ENCODE measurements at regions not wholly inside any gene's neighbourhood (a gene's known extent, or its start where the extent isn't known, plus 50 kb on each side); places are given as distances from the start of the nearest gene placed in this dataset.

DNA sequence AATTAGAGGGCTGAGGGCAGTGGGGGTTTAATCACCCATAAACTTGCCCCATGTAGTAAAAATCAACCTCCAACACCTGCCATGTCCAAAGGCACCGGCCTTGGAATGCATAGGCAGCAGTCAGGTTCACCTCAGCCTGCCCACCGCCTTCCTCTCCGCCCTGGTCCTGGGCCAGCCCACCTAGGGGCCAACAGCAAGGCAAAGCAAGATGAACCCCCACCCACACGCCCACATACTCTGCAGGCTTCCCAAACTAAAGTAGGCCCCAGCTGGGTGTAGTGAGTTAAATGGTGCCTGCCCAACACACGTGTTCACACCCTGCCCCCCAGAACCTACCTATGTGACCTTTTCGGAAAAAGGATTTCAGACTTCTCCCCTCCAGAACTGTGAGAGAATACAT is 92.9 kb upstream of the RAI14 start:
- no peak for DNase-seq

- no peak for DNase-seq
Measured at GRCh38 chr5:34563931-34564709, 92.0 kb upstream of the RAI14 start.

- no peak for DNase-seq
Measured at GRCh38 chr5:34564710-34565235, 91.4 kb upstream of the RAI14 start.

DNA sequence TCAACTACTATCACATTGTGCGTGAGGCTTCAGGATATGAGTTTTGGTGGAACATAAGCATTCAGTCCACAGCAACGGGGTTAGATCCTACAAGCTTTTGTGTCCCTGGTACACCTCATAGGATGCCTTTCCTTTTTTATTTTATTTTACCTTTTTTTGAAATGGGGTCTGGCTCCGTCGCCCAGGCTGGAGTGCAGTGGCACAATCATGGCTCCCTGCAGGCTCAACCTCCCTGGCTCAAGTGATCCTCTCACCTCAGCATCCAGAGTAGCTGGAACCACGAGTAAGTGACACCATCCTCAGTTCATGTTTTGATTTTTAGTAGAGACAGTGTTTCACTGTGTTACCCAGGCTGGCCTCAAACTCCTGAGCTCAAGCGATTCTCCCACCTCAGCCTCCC is 86.0 kb upstream of the RAI14 start:
- DNase-seq, result no peak

DNA sequence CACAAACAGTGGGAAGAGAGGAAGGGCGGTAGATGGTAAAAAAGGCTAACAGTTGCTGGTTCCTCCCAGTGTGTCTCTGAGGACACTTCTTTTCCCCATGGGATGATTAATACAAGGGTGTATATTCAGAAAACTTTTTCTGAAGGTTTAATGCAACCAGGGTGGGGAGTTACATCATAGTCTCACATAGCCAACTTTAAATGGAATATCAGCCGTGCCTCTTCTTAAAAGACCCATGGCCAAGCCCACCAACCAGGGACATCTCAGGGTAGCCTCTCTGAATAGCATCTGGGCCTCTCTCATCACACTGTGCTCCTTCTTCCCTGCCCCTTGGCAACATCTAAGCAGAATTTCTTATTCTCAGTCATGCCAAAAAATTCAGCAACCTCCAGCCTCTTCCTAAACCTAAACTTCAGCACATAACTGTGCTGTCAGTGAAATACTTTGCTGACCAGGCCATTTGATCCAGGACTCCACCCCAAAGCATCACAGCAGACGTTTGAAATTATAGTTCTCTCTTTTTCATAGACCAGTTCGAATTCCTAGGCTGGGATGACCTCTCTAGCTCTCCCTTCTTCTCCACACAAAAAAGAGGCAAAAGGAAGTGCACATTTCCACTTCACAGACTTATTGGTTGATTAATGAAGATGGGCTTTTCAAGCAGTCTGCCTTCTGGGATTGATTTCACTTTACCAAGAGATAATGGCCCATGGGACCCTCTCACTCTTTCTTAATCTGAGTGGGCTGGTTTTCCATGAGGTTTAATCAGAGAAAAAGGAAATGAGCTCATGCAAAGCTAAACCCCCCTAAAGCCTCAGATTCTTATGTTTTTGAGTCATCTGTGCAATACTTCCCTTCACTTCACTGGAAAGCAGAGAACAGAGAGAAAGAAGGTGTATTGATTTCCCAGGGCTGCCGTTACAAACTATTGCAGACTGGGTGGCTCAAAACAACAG is 85.1 kb upstream of the RAI14 start:
- no peak for DNase-seq

- no peak for DNase-seq
Measured at GRCh38 chr5:34571677-34572041, 84.5 kb upstream of the RAI14 start.

GRCh38 chr5:34574936-34575467 is 81.1 kb upstream of the RAI14 start:
- DNase-seq, result no peak

GRCh38 chr5:34576891-34577666 is 79.0 kb upstream of the RAI14 start:
- no peak for DNase-seq

- DNase-seq, result no peak
Measured at GRCh38 chr5:34578962-34579361, 77.2 kb upstream of the RAI14 start.

DNA sequence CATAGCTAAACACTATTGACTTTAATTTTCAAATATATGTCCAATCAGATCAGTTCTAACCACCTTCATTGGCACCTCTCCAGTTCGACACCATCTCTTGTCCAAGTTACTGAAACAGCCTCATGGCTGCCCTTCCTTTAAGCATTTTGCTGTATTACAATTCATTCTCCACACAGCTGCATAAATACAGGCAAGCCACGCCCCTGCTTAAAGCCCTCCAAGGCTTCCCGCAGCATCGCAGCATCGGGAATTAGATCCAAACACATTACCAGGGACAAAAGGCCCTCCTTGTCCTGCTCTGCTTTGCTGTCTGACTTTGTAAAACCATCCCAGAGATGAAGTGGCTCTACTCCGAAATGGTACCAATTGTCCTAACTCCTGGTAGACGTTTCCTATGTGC is 75.1 kb upstream of the RAI14 start:
- DNase-seq, result no peak

GRCh38 chr5:34582371-34582770 is 73.8 kb upstream of the RAI14 start:
- no peak for DNase-seq

DNA sequence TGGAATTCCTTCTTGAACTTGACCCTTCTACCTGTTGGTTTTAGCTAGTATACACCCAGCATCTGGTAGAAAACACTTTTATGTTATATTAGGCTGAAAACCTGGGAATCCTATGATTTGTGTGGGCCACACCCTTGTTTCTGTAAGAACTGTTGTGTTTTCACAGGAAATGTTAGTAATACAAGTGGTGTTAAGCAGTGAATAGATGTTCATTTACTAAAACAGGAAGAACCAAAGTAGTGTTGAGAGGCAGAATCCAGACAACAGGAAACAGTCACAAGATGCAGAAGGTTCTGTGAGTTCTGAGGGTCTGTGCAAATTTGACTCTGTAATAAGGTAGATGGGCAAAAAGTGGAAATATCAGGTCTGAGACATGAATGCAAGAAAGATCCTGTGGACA is 73.0 kb upstream of the RAI14 start:
- no peak for DNase-seq

GRCh38 chr5:34584165-34584564 is 72.0 kb upstream of the RAI14 start:
- no peak for DNase-seq

DNA sequence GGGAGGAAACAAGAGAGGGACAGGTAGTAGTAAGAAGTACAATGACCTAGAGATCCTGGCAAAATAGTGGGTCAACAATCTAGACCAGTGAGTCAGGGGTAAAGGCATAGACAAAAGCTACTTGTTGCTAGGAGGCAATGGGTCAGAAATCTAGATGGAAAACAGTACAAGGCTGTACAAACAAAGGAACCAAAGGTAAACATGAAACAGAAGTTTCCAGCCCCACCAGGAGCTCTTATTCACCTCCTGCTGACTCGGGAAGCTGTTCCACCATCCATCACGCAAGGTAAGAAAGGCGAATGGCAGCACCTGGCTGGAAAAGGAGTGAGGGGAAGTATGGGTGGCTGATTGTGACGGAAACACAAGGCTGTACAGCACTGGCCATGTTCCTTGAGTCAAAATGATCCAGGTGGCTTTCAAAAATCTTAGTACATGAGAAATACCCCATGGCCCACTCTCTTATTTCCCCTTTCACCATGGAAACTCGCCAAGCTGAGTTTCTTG is 70.5 kb upstream of the RAI14 start:
- no peak for DNase-seq

- no peak for DNase-seq
Measured at GRCh38 chr5:34586117-34586885, 69.8 kb upstream of the RAI14 start.

DNA sequence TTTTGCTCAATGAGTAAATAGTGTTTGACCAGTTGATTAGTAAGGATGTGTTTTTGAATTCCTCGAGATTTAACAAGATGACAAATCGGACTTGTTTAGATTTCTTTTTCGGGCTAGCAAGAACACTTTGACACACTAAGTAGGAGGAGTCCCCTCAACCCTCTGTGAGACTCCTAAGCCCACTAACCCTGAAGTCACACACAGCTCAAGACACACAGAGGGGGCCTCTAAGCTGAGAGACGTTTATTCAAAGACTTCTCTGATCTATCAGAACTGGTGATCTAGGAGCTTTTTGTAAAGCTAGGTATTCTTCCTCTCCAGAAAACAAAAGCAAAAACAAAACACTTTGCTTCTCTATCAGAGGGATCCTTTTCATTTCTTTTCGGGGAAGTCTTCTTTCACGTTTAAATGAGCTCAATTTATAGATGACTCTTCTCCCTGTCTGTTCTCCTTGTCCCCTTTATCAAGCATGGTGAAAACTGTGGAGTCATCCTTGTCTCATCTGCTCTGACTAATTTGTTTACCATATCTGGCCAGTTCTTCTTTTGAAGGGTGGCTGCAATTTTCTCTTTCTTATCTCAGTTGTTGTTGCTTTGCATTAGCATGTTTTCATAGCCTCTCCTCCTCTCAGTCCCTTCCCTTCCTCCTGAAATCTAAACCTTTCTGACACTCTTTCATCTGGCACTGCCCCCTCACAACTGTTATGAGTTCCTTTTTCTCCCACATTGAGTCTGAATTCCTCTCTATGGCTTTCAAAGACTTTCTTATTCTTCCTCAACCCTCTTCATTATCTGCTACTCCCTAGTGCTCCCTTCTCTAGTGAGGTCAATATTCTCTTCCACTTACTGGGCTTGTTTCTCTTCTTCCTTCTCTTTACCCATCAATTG is 68.5 kb upstream of the RAI14 start:
- DNase-seq, result no peak

DNA sequence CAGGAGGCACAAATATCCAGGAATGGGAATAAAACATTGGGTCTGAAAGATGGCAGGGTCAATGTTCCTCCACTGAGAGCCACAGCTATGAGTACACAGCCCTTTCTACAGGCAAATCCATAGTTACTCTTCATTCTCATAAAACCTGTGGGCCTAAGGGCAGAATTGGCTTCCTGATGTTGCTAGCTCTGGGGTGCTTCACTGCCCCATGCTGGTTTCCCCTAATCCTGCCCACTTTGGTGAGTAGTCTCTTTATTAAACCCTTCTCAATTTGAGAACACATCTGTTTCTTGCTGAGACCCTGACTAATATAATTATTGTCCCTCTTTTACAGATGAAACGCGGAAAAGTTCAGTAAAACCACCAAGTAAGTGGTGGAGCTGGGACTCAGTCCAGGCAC is 66.3 kb upstream of the RAI14 start:
- no peak for DNase-seq

DNA sequence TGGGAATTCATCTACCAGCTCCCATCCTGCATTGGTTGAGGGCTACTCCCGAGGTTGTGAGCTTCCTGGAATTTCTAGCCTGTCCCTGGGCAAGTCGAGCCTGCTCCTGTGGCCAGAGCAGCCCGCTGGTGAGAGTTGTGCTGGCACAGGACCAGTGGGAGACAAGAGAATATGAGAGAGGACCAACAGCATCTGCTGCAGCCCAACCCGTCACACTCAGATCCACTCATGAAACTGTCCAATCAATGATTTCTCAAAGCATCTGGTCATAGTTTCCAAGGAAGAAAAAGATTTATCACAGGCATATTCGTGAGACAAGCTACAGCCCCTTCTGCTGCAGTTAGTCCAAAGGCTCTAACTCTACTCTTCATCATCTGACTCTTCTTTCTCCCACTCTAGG is 64.4 kb upstream of the RAI14 start:
- DNase-seq, result no peak

GRCh38 chr5:34597034-34598027 is 58.8 kb upstream of the RAI14 start:
- no peak for DNase-seq

All from left kidney (tissue), 1 donor.